Ishikawa (cell line): ENCODE measurements at regions not wholly inside any gene's neighbourhood (a gene's known extent, or its start where the extent isn't known, plus 50 kb on each side); places are given as distances from the start of the nearest gene placed in this dataset.

Source experiments
- CEBPB ChIP-seq: IDR thresholded peaks from 2 replicates; pipeline ENCODE4 v1.6.1; 2012
- CREB1 ChIP-seq: IDR thresholded peaks from 2 replicates; pipeline ENCODE4 v1.6.1; 2012; ENCODE audit warnings: low read depth
- EGR1 ChIP-seq: IDR thresholded peaks from 2 replicates; pipeline ENCODE4 v1.6.1; 2012
- EP300 ChIP-seq: IDR thresholded peaks from 2 replicates; pipeline ENCODE4 v1.6.1; 2012; ENCODE audit warnings: borderline replicate concordance
- FOXM1 ChIP-seq: IDR thresholded peaks from 2 replicates; pipeline ENCODE4 v1.6.1; 2012; ENCODE audit warnings: low read depth, borderline replicate concordance
- NFIC ChIP-seq: IDR thresholded peaks from 2 replicates; pipeline ENCODE4 v1.6.1; 2012
- RAD21 ChIP-seq: IDR thresholded peaks from 2 replicates; pipeline ENCODE4 v1.6.1; 2012; ENCODE audit warnings: low read depth
- TAF1 ChIP-seq: IDR thresholded peaks from 2 replicates; pipeline ENCODE4 v1.6.1; 2012; ENCODE audit warnings: low read depth, mild to moderate bottlenecking
- TCF12 ChIP-seq: IDR thresholded peaks from 2 replicates; pipeline ENCODE4 v1.6.1; 2012; ENCODE audit warnings: low read depth
- TEAD4 ChIP-seq: IDR thresholded peaks from 2 replicates; pipeline ENCODE4 v1.6.1; 2012
- USF1 ChIP-seq: IDR thresholded peaks from 2 replicates; pipeline ENCODE4 v1.6.1; 2012
- YY1 ChIP-seq: IDR thresholded peaks from 2 replicates; pipeline ENCODE4 v1.6.1; 2012; ENCODE audit warnings: low read depth
- ZBTB7A ChIP-seq: IDR thresholded peaks from 2 replicates; pipeline ENCODE4 v1.6.1; 2012; ENCODE audit warnings: low read depth
- TF ChIP-seq, protein P1 (sequence below): IDR thresholded peaks from 2 replicates; pipeline ENCODE4 v1.6.1; 2012; ENCODE audit warnings: low read depth, mild to moderate bottlenecking
- TF ChIP-seq, protein P2 (sequence below): IDR thresholded peaks from 2 replicates; pipeline ENCODE4 v1.6.1; 2012

DNA sequence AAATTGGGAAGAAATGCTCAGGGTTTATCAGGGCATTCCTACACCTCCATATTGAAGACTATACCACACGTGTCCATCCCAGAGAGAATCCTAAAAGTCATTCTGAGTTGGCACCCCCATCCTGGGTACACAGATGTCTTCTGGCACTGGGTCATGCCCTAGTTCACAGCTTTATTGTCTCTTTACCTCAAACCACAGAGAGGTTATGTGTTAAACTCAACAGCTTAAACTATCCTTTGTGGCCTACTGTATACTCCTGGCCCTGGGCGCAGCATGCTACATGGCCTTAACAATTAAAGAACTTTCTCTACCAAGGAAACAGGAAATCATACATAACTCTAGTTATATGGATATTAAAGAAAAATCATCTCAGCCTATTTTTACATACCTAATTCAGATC is 115.6 kb upstream of the SEM1 start:
- no peak for TF ChIP-seq CREB1
- no peak for TF ChIP-seq TCF12
- TF ChIP-seq RAD21 = no peak
- no peak for TF ChIP-seq CEBPB
- TF ChIP-seq TAF1 = no peak
- no peak for TF ChIP-seq NFIC
- TF ChIP-seq, protein P1, sequence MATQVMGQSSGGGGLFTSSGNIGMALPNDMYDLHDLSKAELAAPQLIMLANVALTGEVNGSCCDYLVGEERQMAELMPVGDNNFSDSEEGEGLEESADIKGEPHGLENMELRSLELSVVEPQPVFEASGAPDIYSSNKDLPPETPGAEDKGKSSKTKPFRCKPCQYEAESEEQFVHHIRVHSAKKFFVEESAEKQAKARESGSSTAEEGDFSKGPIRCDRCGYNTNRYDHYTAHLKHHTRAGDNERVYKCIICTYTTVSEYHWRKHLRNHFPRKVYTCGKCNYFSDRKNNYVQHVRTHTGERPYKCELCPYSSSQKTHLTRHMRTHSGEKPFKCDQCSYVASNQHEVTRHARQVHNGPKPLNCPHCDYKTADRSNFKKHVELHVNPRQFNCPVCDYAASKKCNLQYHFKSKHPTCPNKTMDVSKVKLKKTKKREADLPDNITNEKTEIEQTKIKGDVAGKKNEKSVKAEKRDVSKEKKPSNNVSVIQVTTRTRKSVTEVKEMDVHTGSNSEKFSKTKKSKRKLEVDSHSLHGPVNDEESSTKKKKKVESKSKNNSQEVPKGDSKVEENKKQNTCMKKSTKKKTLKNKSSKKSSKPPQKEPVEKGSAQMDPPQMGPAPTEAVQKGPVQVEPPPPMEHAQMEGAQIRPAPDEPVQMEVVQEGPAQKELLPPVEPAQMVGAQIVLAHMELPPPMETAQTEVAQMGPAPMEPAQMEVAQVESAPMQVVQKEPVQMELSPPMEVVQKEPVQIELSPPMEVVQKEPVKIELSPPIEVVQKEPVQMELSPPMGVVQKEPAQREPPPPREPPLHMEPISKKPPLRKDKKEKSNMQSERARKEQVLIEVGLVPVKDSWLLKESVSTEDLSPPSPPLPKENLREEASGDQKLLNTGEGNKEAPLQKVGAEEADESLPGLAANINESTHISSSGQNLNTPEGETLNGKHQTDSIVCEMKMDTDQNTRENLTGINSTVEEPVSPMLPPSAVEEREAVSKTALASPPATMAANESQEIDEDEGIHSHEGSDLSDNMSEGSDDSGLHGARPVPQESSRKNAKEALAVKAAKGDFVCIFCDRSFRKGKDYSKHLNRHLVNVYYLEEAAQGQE = no peak
- no peak for TF ChIP-seq TEAD4
- no peak for TF ChIP-seq ZBTB7A
- TF ChIP-seq EP300 = no peak

- no peak for TF ChIP-seq USF1
Measured at GRCh38 chr7:96826089-96826488, 116.4 kb upstream of the SEM1 start.

- TF ChIP-seq USF1 (no peak), YY1 (no peak), CEBPB (no peak), NFIC (no peak), EP300 (no peak), TAF1 (no peak), RAD21 (no peak), TEAD4 (no peak), TCF12 (no peak), EGR1 (no peak), ZBTB7A (no peak), CREB1 (no peak), FOXM1 (no peak)
- TF ChIP-seq, protein P2, sequence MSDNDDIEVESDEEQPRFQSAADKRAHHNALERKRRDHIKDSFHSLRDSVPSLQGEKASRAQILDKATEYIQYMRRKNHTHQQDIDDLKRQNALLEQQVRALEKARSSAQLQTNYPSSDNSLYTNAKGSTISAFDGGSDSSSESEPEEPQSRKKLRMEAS = no peak
- TF ChIP-seq, protein P1 = no peak
Measured at GRCh38 chr7:96827701-96828100, 118.1 kb upstream of the SEM1 start.

DNA sequence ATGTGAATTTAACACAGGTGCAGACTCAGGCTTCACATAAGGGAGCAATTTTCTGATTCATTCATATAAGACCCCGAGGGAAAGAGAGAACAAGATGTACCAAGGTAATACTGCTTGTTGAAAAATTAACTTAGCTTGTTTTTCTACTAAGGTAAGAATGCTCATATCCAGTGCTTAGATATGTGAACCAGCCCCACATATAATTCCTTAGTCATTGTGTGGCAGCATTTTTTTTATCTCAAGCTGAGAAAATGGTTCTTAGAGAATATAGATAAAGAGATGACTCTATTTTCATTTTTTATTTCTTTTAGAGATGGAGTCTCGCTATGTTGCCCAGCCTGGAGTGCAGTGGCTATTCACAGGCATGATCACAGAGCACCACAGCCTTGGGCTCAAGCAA is 121.8 kb upstream of the SEM1 start:
- no peak for TF ChIP-seq EGR1
- no peak for TF ChIP-seq CREB1
- TF ChIP-seq, protein P2 = no peak
- TF ChIP-seq EP300 = no peak
- no peak for TF ChIP-seq TAF1
- TF ChIP-seq RAD21 = no peak
- no peak for TF ChIP-seq TCF12
- TF ChIP-seq TEAD4 = no peak
- TF ChIP-seq YY1 = no peak
- TF ChIP-seq USF1 = no peak
- TF ChIP-seq, protein P1 = no peak
- no peak for TF ChIP-seq FOXM1
- TF ChIP-seq CEBPB = no peak
- no peak for TF ChIP-seq ZBTB7A
- no peak for TF ChIP-seq NFIC
